GM13977 (cell line): ENCODE measurements at regions not wholly inside any gene's neighbourhood (a gene's known extent, or its start where the extent isn't known, plus 50 kb on each side); places are given as distances from the start of the nearest gene placed in this dataset.

Experiments
- DNase-seq: peaks from one replicate; pipeline ENCODE4 v3.0.0; 2012; ENCODE audit warnings: low spot score
- in situ Hi-C: fragments of 300-500 bp; cut with MboI; formaldehyde crosslinking; loops from one replicate; pipeline ENCODE4 v1.12.0; 2022; ENCODE audit warnings: low sequenced_read_pairs, low pct_unique_long_range_greater_than_20kb, mixed read lengths, inconsistent platforms; ENCODE audit not compliant: unreplicated experiment
- TF ChIP-seq, protein P1 (sequence below): IDR thresholded peaks from 2 replicates; pipeline ENCODE4 v1.5.1; 2012; ENCODE audit warnings: mild to moderate bottlenecking, control low read depth; ENCODE audit not compliant: insufficient read depth; ENCODE audit errors: extremely low read depth, missing control alignments

GRCh38 chr20:10954908-10955580 lies 281.2 kb upstream of the JAG1 start:
- no peak for DNase-seq
- in situ Hi-C loops, result no loop called here
- TF ChIP-seq, protein P1, sequence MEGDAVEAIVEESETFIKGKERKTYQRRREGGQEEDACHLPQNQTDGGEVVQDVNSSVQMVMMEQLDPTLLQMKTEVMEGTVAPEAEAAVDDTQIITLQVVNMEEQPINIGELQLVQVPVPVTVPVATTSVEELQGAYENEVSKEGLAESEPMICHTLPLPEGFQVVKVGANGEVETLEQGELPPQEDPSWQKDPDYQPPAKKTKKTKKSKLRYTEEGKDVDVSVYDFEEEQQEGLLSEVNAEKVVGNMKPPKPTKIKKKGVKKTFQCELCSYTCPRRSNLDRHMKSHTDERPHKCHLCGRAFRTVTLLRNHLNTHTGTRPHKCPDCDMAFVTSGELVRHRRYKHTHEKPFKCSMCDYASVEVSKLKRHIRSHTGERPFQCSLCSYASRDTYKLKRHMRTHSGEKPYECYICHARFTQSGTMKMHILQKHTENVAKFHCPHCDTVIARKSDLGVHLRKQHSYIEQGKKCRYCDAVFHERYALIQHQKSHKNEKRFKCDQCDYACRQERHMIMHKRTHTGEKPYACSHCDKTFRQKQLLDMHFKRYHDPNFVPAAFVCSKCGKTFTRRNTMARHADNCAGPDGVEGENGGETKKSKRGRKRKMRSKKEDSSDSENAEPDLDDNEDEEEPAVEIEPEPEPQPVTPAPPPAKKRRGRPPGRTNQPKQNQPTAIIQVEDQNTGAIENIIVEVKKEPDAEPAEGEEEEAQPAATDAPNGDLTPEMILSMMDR, result no peak

DNA sequence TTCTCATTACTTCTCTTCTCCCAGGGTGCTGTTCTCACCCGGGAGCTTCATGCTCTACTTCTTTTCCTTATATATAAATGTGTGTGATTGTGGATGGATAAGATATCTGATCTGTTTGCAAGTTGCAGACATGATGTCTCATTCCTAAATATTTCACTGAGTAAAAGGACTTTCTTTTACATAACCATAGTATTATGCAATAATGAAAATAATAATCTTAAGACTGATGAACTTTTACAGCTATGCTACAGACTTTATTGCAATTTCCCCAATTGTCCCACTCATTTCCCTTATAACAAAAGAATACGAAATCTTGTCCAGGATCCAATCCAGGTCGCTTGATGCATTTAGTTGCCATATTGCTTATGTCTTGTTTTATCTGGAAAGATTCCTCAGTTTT lies 284.5 kb upstream of the JAG1 start:
- TF ChIP-seq, protein P1, result no peak
- in situ Hi-C loops, result no loop called here
- no peak for DNase-seq

DNA sequence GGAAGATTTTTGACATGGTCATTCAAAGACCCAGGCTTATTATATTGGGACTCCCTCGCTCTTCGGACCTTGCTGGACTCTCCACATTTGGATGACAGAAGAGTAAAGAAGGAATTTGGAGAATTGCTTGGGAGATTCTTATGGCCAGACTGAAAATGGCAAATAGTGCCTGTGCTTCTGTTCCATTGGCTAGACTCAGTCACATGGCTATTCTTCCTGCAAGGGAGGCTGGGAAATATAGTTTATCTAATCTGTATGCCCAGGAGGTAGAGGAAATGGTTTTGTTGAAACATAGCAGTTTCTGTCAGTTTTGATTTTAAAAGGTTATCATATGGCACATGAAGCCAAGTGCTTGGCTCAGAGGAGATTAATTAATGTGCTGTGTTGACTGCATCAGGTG lies 286.6 kb upstream of the JAG1 start:
- TF ChIP-seq, protein P1, result no peak
- in situ Hi-C loops, result no loop called here
- DNase-seq, result no peak

GRCh38 chr20:10961651-10962288 lies 288.0 kb upstream of the JAG1 start:
- in situ Hi-C loops, result no loop called here
- no peak for DNase-seq
- TF ChIP-seq, protein P1, result no peak

GRCh38 chr20:10962937-10963336 lies 289.1 kb upstream of the JAG1 start:
- TF ChIP-seq, protein P1, result no peak
- no peak for DNase-seq
- in situ Hi-C loops, result no loop called here

- TF ChIP-seq, protein P1, result no peak
- in situ Hi-C loops, result no loop called here
These were observed 290.0 kb upstream of the JAG1 start for GRCh38 chr20:10963717-10964266.

More at GRCh38 chr20:10963717-10964266, 290.0 kb upstream of the JAG1 start:
- no peak for DNase-seq
